K562 (cell line): ENCODE measurements at regions not wholly inside any gene's neighbourhood (a gene's known extent, or its start where the extent isn't known, plus 50 kb on each side); places are given as distances from the start of the nearest gene placed in this dataset.

Experiments used
- ATAC-seq: fragments of 200-7000 bp; cut with Tn5 transposase; 3 replicates; pipeline ENCODE4 v1.9.1; 2020; ENCODE audit warnings: moderate library complexity
- BruUV-seq: library from RNA; stranded (reverse); fragments of 400-500 nt; replicated peaks from 2 replicates; lab custom pipeline; 2021; lab: Mats Ljungman, UMichigan
- CTCF ChIA-PET: fragments of 300-600 bp; formaldehyde crosslinking; extraction: SDS; loops from one replicate; lab custom pipeline; 2021; ENCODE audit warnings: low intra/inter-chr PET ratio; lab: Yijun Ruan, JAX
- POLR2A ChIA-PET: fragments of 300-600, 350-650 bp; sonication (Branson Sonifier 250); formaldehyde crosslinking; extraction: SDS; loops from one replicate; lab custom pipeline; 2021; ENCODE audit warnings: antibody characterized with exemption, inconsistent platforms; lab: Yijun Ruan, JAX
- DNase-seq, 4 experiments: peaks; one replicate each; pipeline versions ENCODE4 v3.0.0 to v3.0.0-alpha.2; 2011 to 2018; ENCODE audit warnings: low spot score in 3 of 4, mixed read lengths in 3 of 4; ENCODE audit errors: extremely low read depth in 1 of 4
- FAIRE-seq: peaks from 2 replicates; lab custom pipeline; 2011; peaks lifted over from hg19 to GRCh38; lab: Jason Lieb, UNC
- H2AFZ ChIP-seq: 2 replicates; pipeline ENCODE4 v1.6.0; 2011; ENCODE audit warnings: low read depth, low read length, control low read depth, inconsistent platforms
- H3K27ac ChIP-seq: fragments of 200-600 bp; 3 replicates; pipeline ENCODE4 v1.8.0; 2011; ENCODE audit warnings: low read depth, mild to moderate bottlenecking, control low read depth, inconsistent platforms, low read length, moderate library complexity, mixed read lengths; ENCODE audit errors: extremely low read depth
- H3K27me3 ChIP-seq, 2 experiments: fragments of 300-600 bp in 1 of 2; 2 replicates in 1 of 2; 3 replicates in 1 of 2; pipeline versions ENCODE4 v1.6.0 to v1.8.0; 2011; ENCODE audit warnings: inconsistent platforms in 2 of 2, low read length in 2 of 2, mild to moderate bottlenecking in 1 of 2, mixed read lengths in 1 of 2, moderate library complexity in 1 of 2; ENCODE audit not compliant: control insufficient read depth in 2 of 2, insufficient read depth in 2 of 2
- H3K36me3 ChIP-seq: fragments of 300-600 bp; 3 replicates; pipeline ENCODE4 v1.8.0; 2011; ENCODE audit warnings: mild to moderate bottlenecking, low read length, inconsistent platforms; ENCODE audit not compliant: control insufficient read depth, insufficient read depth
- H3K4me1 ChIP-seq, 2 experiments: fragments of 200-600 bp in 1 of 2; replicated peaks in 1 of 2; 2 replicates in 1 of 2; 3 replicates in 1 of 2; pipeline versions ENCODE4 v1.5.1 to v1.8.0; 2011; ENCODE audit warnings: inconsistent platforms in 2 of 2, low read length in 2 of 2, mild to moderate bottlenecking in 1 of 2, mixed read lengths in 1 of 2, moderate library complexity in 1 of 2; ENCODE audit not compliant: control insufficient read depth in 2 of 2, insufficient read depth in 2 of 2
- H3K4me2 ChIP-seq: 2 replicates; pipeline ENCODE4 v1.6.1; 2011; ENCODE audit warnings: low read length, control low read depth, inconsistent platforms, mixed read lengths; ENCODE audit not compliant: insufficient read depth
- H3K4me3 ChIP-seq: fragments of 200-600 bp; sonication (generic), shearing (Covaris generic); 2 replicates; pipeline ENCODE4 v1.5.1; 2016; ENCODE audit warnings: control low read depth, inconsistent platforms
- H3K79me2 ChIP-seq: fragments of 200-600 bp; 3 replicates; pipeline ENCODE4 v1.8.0; 2011; ENCODE audit warnings: low read length, inconsistent platforms; ENCODE audit not compliant: control insufficient read depth, insufficient read depth
- H3K9ac ChIP-seq, 2 experiments: 2 replicates each; pipeline versions ENCODE4 v1.6.0 to v1.6.1; 2011; ENCODE audit warnings: low read depth in 2 of 2, low read length in 2 of 2, control low read depth in 1 of 2, inconsistent platforms in 1 of 2, mild to moderate bottlenecking in 1 of 2, mixed read lengths in 1 of 2; ENCODE audit not compliant: insufficient read depth in 1 of 2
- H3K9me1 ChIP-seq: one replicate; pipeline ENCODE4 v1.6.0; 2011; ENCODE audit warnings: inconsistent platforms, mild to moderate bottlenecking, low read length, moderate library complexity; ENCODE audit not compliant: control insufficient read depth, insufficient read depth
- H3K9me3 ChIP-seq: replicated peaks from 2 replicates; pipeline ENCODE4 v1.5.1; 2011; ENCODE audit warnings: low read depth, low read length, inconsistent platforms; ENCODE audit not compliant: control insufficient read depth, insufficient read depth
- H4K20me1 ChIP-seq: replicated peaks from 2 replicates; pipeline ENCODE4 v1.6.1; 2011; ENCODE audit warnings: low read length, inconsistent platforms, mixed read lengths; ENCODE audit not compliant: control insufficient read depth, insufficient read depth
- DPF2 ChIP-seq: fragments of 450-650 bp; IDR thresholded peaks from 2 replicates; pipeline ENCODE4 v1.6.1; 2016
- FOXM1 ChIP-seq, 2 experiments: fragments of 450-650 bp in 1 of 2; sonication (generic) in 1 of 2; formaldehyde crosslinking in 1 of 2; IDR thresholded peaks; 2 replicates each; pipeline versions ENCODE4 v1.6.1 to v1.9.0; 2017 to 2022; ENCODE audit warnings: low read depth in 2 of 2, mild to moderate bottlenecking in 2 of 2, missing genetic modification reagents in 1 of 2, moderate library complexity in 1 of 2
- MGA ChIP-seq: fragments of 450-650 bp; IDR thresholded peaks from 2 replicates; pipeline ENCODE4 v1.6.1; 2016; ENCODE audit warnings: mild to moderate bottlenecking, moderate library complexity
- NR2C1 ChIP-seq, 2 experiments: fragments of 450-650 bp; IDR thresholded peaks; 2 replicates each; pipeline ENCODE4 v1.6.1; 2017; ENCODE audit warnings: mild to moderate bottlenecking in 2 of 2, antibody characterized with exemption in 1 of 2, inconsistent platforms in 1 of 2, missing compliant biosample characterization in 1 of 2, missing genetic modification characterization in 1 of 2
- TAF7 ChIP-seq: fragments of 450-650 bp; IDR thresholded peaks from 2 replicates; pipeline ENCODE4 v1.6.1; 2016; ENCODE audit warnings: missing genetic modification characterization, missing compliant biosample characterization
- TGIF2 ChIP-seq: sonication (generic); formaldehyde crosslinking; IDR thresholded peaks from 2 replicates; pipeline ENCODE4 v1.8.1; 2022; ENCODE audit warnings: mild to moderate bottlenecking, missing genetic modification reagents, moderate library complexity
- ZFP30 ChIP-seq: fragments of 250-450 bp; sonication (Bioruptor Pico); IDR thresholded peaks from 2 replicates; pipeline ENCODE4 v1.8.0; 2022; ENCODE audit warnings: moderate library complexity, mild to moderate bottlenecking, inconsistent platforms, borderline replicate concordance
- WGBS: fragments of 100-300 bp; shearing (Covaris generic); methylation state at CpG from one replicate; pipeline ENCODE4 v1.1.6; 2016; ENCODE audit warnings: low coverage, mixed read lengths; ENCODE audit not compliant: insufficient coverage; ENCODE audit errors: missing lambda C conversion rate; 5-methylcytosine and 5-hydroxymethylcytosine counted together
- in situ Hi-C: fragments of 300-500 bp; cut with MboI; formaldehyde crosslinking; loops from 4 replicates; pipeline ENCODE4 v1.15.0; 2018; ENCODE audit warnings: inconsistent platforms, mixed read lengths
- intact Hi-C: fragments of 100-400 bp; cut with micrococcal nuclease; formaldehyde crosslinking; loops from 2 replicates; pipeline ENCODE4 v1.14.2; 2022

GRCh38 chr12:30866256-30866655 is 60.3 kb upstream of the TSPAN11 start:
- CTCF ChIA-PET, result no interaction called here
- POLR2A ChIA-PET, result no interaction called here
- in situ Hi-C loops, result no loop called here
- no peak overlapping the region for H3K27ac ChIP-seq
- WGBS, result 0% methylated on average over 1 of the region's 1 CpG
- ATAC-seq (no peak), DNase-seq (no peak), FAIRE-seq (no peak)
- no peak overlapping the region for H3K9ac ChIP-seq
- no peaks in the 10 kb centered on the region for H3K4me1 ChIP-seq
- H3K9me1 ChIP-seq, result no peaks in the 10 kb centered on the region
- H2AFZ ChIP-seq, result no peak overlapping the region
- no peak overlapping the region for H3K4me3 ChIP-seq
- no peaks in the 10 kb centered on the region for H3K27me3 ChIP-seq
- TF ChIP-seq ZFP30 (CRISPR knock-in tag) (no peak), FOXM1 (IDR thresholded peaks at IDR 0.05; ENCODE audit: low read depth) (no peak), FOXM1 (CRISPR knock-in tag; IDR thresholded peaks at IDR 0.05; ENCODE audit: low read depth) (no peak), TGIF2 (CRISPR knock-in tag) (no peak), DPF2 (no peak), NR2C1 (IDR thresholded peaks at IDR 0.05) (no peak), NR2C1 (tag; IDR thresholded peaks at IDR 0.05) (no peak), TAF7 (tag) (no peak), MGA (no peak)
- H3K79me2 ChIP-seq, result no peaks in the 10 kb centered on the region
- H3K36me3 ChIP-seq, result no peaks in the 10 kb centered on the region
- no peaks in the 10 kb centered on the region; the same call in 1 of the 2 replicates for H3K9me3 ChIP-seq
- H3K4me2 ChIP-seq, result no peak overlapping the region
- no TSS peak for BruUV-seq
- intact Hi-C loops, result no loop called here
- H4K20me1 ChIP-seq, result no peaks in the 10 kb centered on the region
